ENCODE measurements at regions not wholly inside any gene's neighbourhood (a gene's known extent, or its start where the extent isn't known, plus 50 kb on each side); places are given as distances from the start of the nearest gene placed in this dataset.

DNA sequence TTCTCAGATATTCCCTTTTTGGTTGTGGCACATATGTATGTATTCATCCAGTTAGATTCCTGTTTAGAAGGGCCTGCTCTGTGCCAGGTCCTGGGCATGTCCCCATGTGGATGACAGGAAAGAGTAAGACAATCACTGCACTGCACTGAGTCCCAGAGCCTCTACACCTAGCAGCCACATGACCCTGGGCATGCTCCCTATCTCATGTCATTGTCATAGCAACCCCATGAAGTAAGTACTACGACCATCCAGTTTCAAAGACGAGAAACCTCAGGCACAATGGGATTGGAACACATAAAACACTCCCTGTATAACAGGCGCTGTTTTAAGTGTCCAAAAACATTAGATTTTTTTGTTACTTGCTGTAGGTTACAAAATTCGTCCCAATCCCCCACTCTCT is 594.4 kb downstream of the UQCRFS1 start:
- Histone ChIP-seq H3K36me3 (ENCODE audit: control insufficient read depth in 2 of 2, insufficient read depth in 1 of 2, low read length in 2 of 2) (peaks cover 0 to 14% of the 10 kb centered on the region in 2 experiments; a peak in 2 of 3 replicates), H3K4me3 (ENCODE audit: low read depth, low read length) (no peak overlapping the region), H3K4me1 (ENCODE audit: control insufficient read depth, insufficient read depth, low read length) (no peaks in the 10 kb centered on the region), H3K27ac (ENCODE audit: extremely low read depth, low read depth, low read length) (no peak overlapping the region), H3K9me3 (ENCODE audit: control insufficient read depth, insufficient read depth, low read depth, low read length) (no peaks in the 10 kb centered on the region)
- ChIA-PET CTCF (interaction anchor here (0.7 to 6.4 kb wide), 2 partner anchors 16 to 378 kb away, joined by 4 to 79 read pairs; no protein-coding TSS in a partner anchor), POLR2A (no interaction called here)
- TF ChIP-seq, protein P1, sequence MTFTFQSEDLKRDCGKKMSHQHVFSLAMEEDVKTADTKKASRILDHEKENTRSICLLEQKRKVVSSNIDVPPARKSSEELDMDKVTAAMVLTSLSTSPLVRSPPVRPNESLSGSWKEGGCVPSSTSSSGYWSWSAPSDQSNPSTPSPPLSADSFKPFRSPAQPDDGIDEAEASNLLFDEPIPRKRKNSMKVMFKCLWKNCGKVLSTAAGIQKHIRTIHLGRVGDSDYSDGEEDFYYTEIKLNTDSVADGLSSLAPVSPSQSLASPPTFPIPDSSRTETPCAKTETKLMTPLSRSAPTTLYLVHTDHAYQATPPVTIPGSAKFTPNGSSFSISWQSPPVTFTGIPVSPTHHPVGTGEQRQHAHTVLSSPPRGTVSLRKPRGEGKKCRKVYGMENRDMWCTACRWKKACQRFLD (tag by site-specific recombination; IDR thresholded peaks at IDR 0.05): no peak
- TF ChIP-seq YY1 (tag by site-specific recombination; IDR thresholded peaks at IDR 0.05) (no peak), ZNF555 (tag by site-specific recombination; conservative IDR thresholded peaks at IDR 0.05) (no peak), ZNF138 (tag by site-specific recombination; IDR thresholded peaks at IDR 0.05; ENCODE audit: borderline replicate concordance) (no peak), TCF7L2 (IDR thresholded peaks at IDR 0.05; ENCODE audit: borderline replicate concordance, low read depth, low read length) (no peak), KLF8 (tag by site-specific recombination; IDR thresholded peaks at IDR 0.05) (no peak), ZNF335 (tag by site-specific recombination; conservative IDR thresholded peaks at IDR 0.05) (no peak), ZXDB (tag by site-specific recombination; IDR thresholded peaks at IDR 0.05) (no peak), ZNF830 (tag by site-specific recombination; IDR thresholded peaks at IDR 0.05; ENCODE audit: low read depth) (no peak)
- TF ChIP-seq, protein P2, sequence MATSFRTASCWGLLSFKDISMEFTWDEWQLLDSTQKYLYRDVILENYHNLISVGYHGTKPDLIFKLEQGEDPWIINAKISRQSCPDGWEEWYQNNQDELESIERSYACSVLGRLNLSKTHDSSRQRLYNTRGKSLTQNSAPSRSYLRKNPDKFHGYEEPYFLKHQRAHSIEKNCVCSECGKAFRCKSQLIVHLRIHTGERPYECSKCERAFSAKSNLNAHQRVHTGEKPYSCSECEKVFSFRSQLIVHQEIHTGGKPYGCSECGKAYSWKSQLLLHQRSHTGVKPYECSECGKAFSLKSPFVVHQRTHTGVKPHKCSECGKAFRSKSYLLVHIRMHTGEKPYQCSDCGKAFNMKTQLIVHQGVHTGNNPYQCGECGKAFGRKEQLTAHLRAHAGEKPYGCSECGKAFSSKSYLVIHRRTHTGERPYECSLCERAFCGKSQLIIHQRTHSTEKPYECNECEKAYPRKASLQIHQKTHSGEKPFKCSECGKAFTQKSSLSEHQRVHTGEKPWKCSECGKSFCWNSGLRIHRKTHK (tag by site-specific recombination; IDR thresholded peaks at IDR 0.05): no peak
- TF ChIP-seq, protein P3, sequence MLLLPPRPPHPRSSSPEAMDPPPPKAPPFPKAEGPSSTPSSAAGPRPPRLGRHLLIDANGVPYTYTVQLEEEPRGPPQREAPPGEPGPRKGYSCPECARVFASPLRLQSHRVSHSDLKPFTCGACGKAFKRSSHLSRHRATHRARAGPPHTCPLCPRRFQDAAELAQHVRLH (tag by site-specific recombination; IDR thresholded peaks at IDR 0.05): no peak

DNA sequence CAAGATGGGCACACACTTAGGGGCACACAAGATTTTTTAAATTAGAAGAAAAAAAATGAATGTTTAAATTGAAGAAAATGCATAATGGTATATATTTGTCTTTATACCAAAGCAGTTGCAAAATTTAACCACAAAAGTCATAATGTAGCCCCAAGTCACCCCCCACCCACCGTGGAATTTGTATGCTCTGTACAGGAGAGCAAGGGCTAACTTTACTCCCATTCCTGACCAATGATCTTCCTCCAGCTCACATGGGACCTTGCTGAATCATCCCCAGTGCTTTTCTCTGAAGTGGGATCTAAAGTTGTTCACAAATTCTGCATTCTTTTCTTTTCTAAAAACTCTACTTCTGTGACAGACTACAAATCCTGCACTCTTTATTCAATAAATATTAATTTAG is 597.0 kb downstream of the UQCRFS1 start:
- ChIA-PET CTCF (no interaction called here), POLR2A (no interaction called here)
- TF ChIP-seq SALL2 (tag by site-specific recombination; IDR thresholded peaks at IDR 0.05; ENCODE audit: borderline replicate concordance): no peak
- TF ChIP-seq, protein P1 (tag by site-specific recombination; IDR thresholded peaks at IDR 0.05): no peak
- no peak for TF ChIP-seq ZNF354C (tag by site-specific recombination; IDR thresholded peaks at IDR 0.05; ENCODE audit: borderline replicate concordance, low read depth)
- no peak for TF ChIP-seq ZNF600 (tag by site-specific recombination; IDR thresholded peaks at IDR 0.05)
- TF ChIP-seq ZNF473 (tag by site-specific recombination; IDR thresholded peaks at IDR 0.05): no peak
- TF ChIP-seq ZNF701 (tag by site-specific recombination; IDR thresholded peaks at IDR 0.05): no peak
- TF ChIP-seq ZNF114 (tag by site-specific recombination; IDR thresholded peaks at IDR 0.05): no peak
- TF ChIP-seq, protein P4, sequence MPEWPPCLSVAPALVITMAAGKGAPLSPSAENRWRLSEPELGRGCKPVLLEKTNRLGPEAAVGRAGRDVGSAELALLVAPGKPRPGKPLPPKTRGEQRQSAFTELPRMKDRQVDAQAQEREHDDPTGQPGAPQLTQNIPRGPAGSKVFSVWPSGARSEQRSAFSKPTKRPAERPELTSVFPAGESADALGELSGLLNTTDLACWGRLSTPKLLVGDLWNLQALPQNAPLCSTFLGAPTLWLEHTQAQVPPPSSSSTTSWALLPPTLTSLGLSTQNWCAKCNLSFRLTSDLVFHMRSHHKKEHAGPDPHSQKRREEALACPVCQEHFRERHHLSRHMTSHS (tag by site-specific recombination; IDR thresholded peaks at IDR 0.05): no peak
- no peak for TF ChIP-seq ZNF311 (tag by site-specific recombination; IDR thresholded peaks at IDR 0.05; ENCODE audit: borderline replicate concordance)
- TF ChIP-seq ZNF596 (tag by site-specific recombination; IDR thresholded peaks at IDR 0.05): no peak
- no peak for TF ChIP-seq KLF1 (tag by site-specific recombination; IDR thresholded peaks at IDR 0.05)
- no peaks in the 10 kb centered on the region for H3K9me3 ChIP-seq (ENCODE audit: control insufficient read depth, insufficient read depth, low read depth, low read length)
- H3K36me3 ChIP-seq (ENCODE audit: control insufficient read depth in 2 of 2, insufficient read depth in 1 of 2, low read length in 2 of 2): peaks cover 0 to 10% of the 10 kb centered on the region in 2 experiments; a peak in 2 of 3 replicates
- no peaks in the 10 kb centered on the region for H3K4me1 ChIP-seq (ENCODE audit: control insufficient read depth, insufficient read depth, low read length)
- H3K4me3 ChIP-seq (ENCODE audit: low read depth, low read length): no peak overlapping the region
- H3K27ac ChIP-seq (ENCODE audit: extremely low read depth, low read depth, low read length): no peak overlapping the region
